Stimulated activated naive CD4-positive, alpha-beta T cell treated with Interleukin-2 at 50 U/mL for 16 hours (primary cell): ENCODE measurements at regions not wholly inside any gene's neighbourhood (a gene's known extent, or its start where the extent isn't known, plus 50 kb on each side); places are given as distances from the start of the nearest gene placed in this dataset.

Experiments used
- DNase-seq: peaks from one replicate; lab custom pipeline; 2025; lab: John Stamatoyannopoulos, UW

- DNase-seq = no peak
Measured at GRCh38 chr1:23615423-23615822, 56.1 kb upstream of the ID3 start.

GRCh38 chr1:23614032-23614660 lies 54.8 kb upstream of the ID3 start:
- DNase-seq = no peak

GRCh38 chr1:23613191-23614031 lies 54.1 kb upstream of the ID3 start:
- DNase-seq = peak; percentile 28

- no peak for DNase-seq
Measured at GRCh38 chr1:23611601-23612327, 52.5 kb upstream of the ID3 start.

GRCh38 chr1:23610677-23611076 lies 51.4 kb upstream of the ID3 start:
- DNase-seq = no peak

GRCh38 chr1:23609971-23610370 lies 50.7 kb upstream of the ID3 start:
- no peak for DNase-seq
